K562 (cell line): ENCODE measurements at regions not wholly inside any gene's neighbourhood (a gene's known extent, or its start where the extent isn't known, plus 50 kb on each side); places are given as distances from the start of the nearest gene placed in this dataset.

ENCODE experiments used
- ATAC-seq: fragments of 200-7000 bp; cut with Tn5 transposase; 3 replicates; pipeline ENCODE4 v1.9.1; 2020; ENCODE audit warnings: moderate library complexity
- BruUV-seq: library from RNA; stranded (reverse); fragments of 400-500 nt; replicated peaks from 2 replicates; lab custom pipeline; 2021; lab: Mats Ljungman, UMichigan
- CTCF ChIA-PET: fragments of 300-600 bp; formaldehyde crosslinking; extraction: SDS; loops from one replicate; lab custom pipeline; 2021; ENCODE audit warnings: low intra/inter-chr PET ratio; lab: Yijun Ruan, JAX
- POLR2A ChIA-PET: fragments of 300-600, 350-650 bp; sonication (Branson Sonifier 250); formaldehyde crosslinking; extraction: SDS; loops from one replicate; lab custom pipeline; 2021; ENCODE audit warnings: antibody characterized with exemption, inconsistent platforms; lab: Yijun Ruan, JAX
- DNase-seq, 4 experiments: peaks; one replicate each; pipeline versions ENCODE4 v3.0.0 to v3.0.0-alpha.2; 2011 to 2018; ENCODE audit warnings: low spot score in 3 of 4, mixed read lengths in 3 of 4; ENCODE audit errors: extremely low read depth in 1 of 4
- FAIRE-seq: peaks from 2 replicates; lab custom pipeline; 2011; peaks lifted over from hg19 to GRCh38; lab: Jason Lieb, UNC
- H2AFZ ChIP-seq: 2 replicates; pipeline ENCODE4 v1.6.0; 2011; ENCODE audit warnings: low read depth, low read length, control low read depth, inconsistent platforms
- H3K27ac ChIP-seq: fragments of 200-600 bp; 3 replicates; pipeline ENCODE4 v1.8.0; 2011; ENCODE audit warnings: low read depth, mild to moderate bottlenecking, control low read depth, inconsistent platforms, low read length, moderate library complexity, mixed read lengths; ENCODE audit errors: extremely low read depth
- H3K27me3 ChIP-seq, 2 experiments: fragments of 300-600 bp in 1 of 2; 2 replicates in 1 of 2; 3 replicates in 1 of 2; pipeline versions ENCODE4 v1.6.0 to v1.8.0; 2011; ENCODE audit warnings: inconsistent platforms in 2 of 2, low read length in 2 of 2, mild to moderate bottlenecking in 1 of 2, mixed read lengths in 1 of 2, moderate library complexity in 1 of 2; ENCODE audit not compliant: control insufficient read depth in 2 of 2, insufficient read depth in 2 of 2
- H3K36me3 ChIP-seq: fragments of 300-600 bp; 3 replicates; pipeline ENCODE4 v1.8.0; 2011; ENCODE audit warnings: mild to moderate bottlenecking, low read length, inconsistent platforms; ENCODE audit not compliant: control insufficient read depth, insufficient read depth
- H3K4me1 ChIP-seq, 2 experiments: fragments of 200-600 bp in 1 of 2; replicated peaks in 1 of 2; 2 replicates in 1 of 2; 3 replicates in 1 of 2; pipeline versions ENCODE4 v1.5.1 to v1.8.0; 2011; ENCODE audit warnings: inconsistent platforms in 2 of 2, low read length in 2 of 2, mild to moderate bottlenecking in 1 of 2, mixed read lengths in 1 of 2, moderate library complexity in 1 of 2; ENCODE audit not compliant: control insufficient read depth in 2 of 2, insufficient read depth in 2 of 2
- H3K4me2 ChIP-seq: 2 replicates; pipeline ENCODE4 v1.6.1; 2011; ENCODE audit warnings: low read length, control low read depth, inconsistent platforms, mixed read lengths; ENCODE audit not compliant: insufficient read depth
- H3K4me3 ChIP-seq: fragments of 200-600 bp; sonication (generic), shearing (Covaris generic); 2 replicates; pipeline ENCODE4 v1.5.1; 2016; ENCODE audit warnings: control low read depth, inconsistent platforms
- H3K79me2 ChIP-seq: fragments of 200-600 bp; 3 replicates; pipeline ENCODE4 v1.8.0; 2011; ENCODE audit warnings: low read length, inconsistent platforms; ENCODE audit not compliant: control insufficient read depth, insufficient read depth
- H3K9ac ChIP-seq, 2 experiments: 2 replicates each; pipeline versions ENCODE4 v1.6.0 to v1.6.1; 2011; ENCODE audit warnings: low read depth in 2 of 2, low read length in 2 of 2, control low read depth in 1 of 2, inconsistent platforms in 1 of 2, mild to moderate bottlenecking in 1 of 2, mixed read lengths in 1 of 2; ENCODE audit not compliant: insufficient read depth in 1 of 2
- H3K9me1 ChIP-seq: one replicate; pipeline ENCODE4 v1.6.0; 2011; ENCODE audit warnings: inconsistent platforms, mild to moderate bottlenecking, low read length, moderate library complexity; ENCODE audit not compliant: control insufficient read depth, insufficient read depth
- H3K9me3 ChIP-seq: replicated peaks from 2 replicates; pipeline ENCODE4 v1.5.1; 2011; ENCODE audit warnings: low read depth, low read length, inconsistent platforms; ENCODE audit not compliant: control insufficient read depth, insufficient read depth
- H4K20me1 ChIP-seq: replicated peaks from 2 replicates; pipeline ENCODE4 v1.6.1; 2011; ENCODE audit warnings: low read length, inconsistent platforms, mixed read lengths; ENCODE audit not compliant: control insufficient read depth, insufficient read depth
- CHCHD3 ChIP-seq: fragments of 250-450 bp; sonication (Bioruptor Pico); IDR thresholded peaks from 2 replicates; pipeline ENCODE4 v2.1.2; 2022; ENCODE audit warnings: mild to moderate bottlenecking
- CXXC5 ChIP-seq: fragments of 250-450 bp; sonication (Bioruptor Pico); IDR thresholded peaks from 2 replicates; pipeline ENCODE4 v1.8.0; 2022; ENCODE audit warnings: inconsistent platforms, mild to moderate bottlenecking, moderate library complexity
- DACH1 ChIP-seq: fragments of 450-650 bp; IDR thresholded peaks from 2 replicates; pipeline ENCODE4 v1.6.1; 2018; ENCODE audit not compliant: partially characterized antibody
- GABPB1 ChIP-seq: sonication (generic); formaldehyde crosslinking; IDR thresholded peaks from 2 replicates; pipeline ENCODE4 v1.8.0; 2022; ENCODE audit warnings: mild to moderate bottlenecking, missing genetic modification reagents
- GATA2 ChIP-seq: sonication (generic); formaldehyde crosslinking; IDR thresholded peaks from 2 replicates; pipeline ENCODE4 v1.4.0; 2020; ENCODE audit warnings: mild to moderate bottlenecking, missing genetic modification reagents
- LEF1 ChIP-seq: fragments of 450-650 bp; IDR thresholded peaks from 2 replicates; pipeline ENCODE4 v1.6.1; 2016; ENCODE audit warnings: mild to moderate bottlenecking
- MTA1 ChIP-seq: fragments of 450-650 bp; IDR thresholded peaks from 2 replicates; pipeline ENCODE4 v1.6.1; 2017; ENCODE audit warnings: borderline replicate concordance
- STAG1 ChIP-seq: sonication (generic); formaldehyde crosslinking; IDR thresholded peaks from 2 replicates; pipeline ENCODE4 v1.5.0; 2020; ENCODE audit warnings: missing genetic modification reagents, borderline replicate concordance
- TEAD2 ChIP-seq: fragments of 450-650 bp; IDR thresholded peaks from 2 replicates; pipeline ENCODE4 v1.6.1; 2016; ENCODE audit warnings: missing genetic modification characterization, control low read depth, missing compliant biosample characterization
- UBTF ChIP-seq, 2 experiments: IDR thresholded peaks; 2 replicates each; pipeline ENCODE4 v1.6.1; 2012; ENCODE audit warnings: improper control_type of control experiment in 2 of 2, low read depth in 2 of 2, low read length in 2 of 2, borderline replicate concordance in 1 of 2
- ZNF57 ChIP-seq: fragments of 450-650 bp; formaldehyde crosslinking; IDR thresholded peaks from 2 replicates; pipeline ENCODE4 v1.4.0; 2020; ENCODE audit warnings: mild to moderate bottlenecking, moderate library complexity
- ZNF707 ChIP-seq: fragments of 250-450 bp; sonication (Bioruptor Pico); conservative IDR thresholded peaks from 2 replicates; pipeline ENCODE4 v1.8.0; 2022; ENCODE audit warnings: inconsistent platforms, mild to moderate bottlenecking, moderate library complexity
- WGBS: fragments of 100-300 bp; shearing (Covaris generic); methylation state at CpG from one replicate; pipeline ENCODE4 v1.1.6; 2016; ENCODE audit warnings: low coverage, mixed read lengths; ENCODE audit not compliant: insufficient coverage; ENCODE audit errors: missing lambda C conversion rate; 5-methylcytosine and 5-hydroxymethylcytosine counted together
- in situ Hi-C: fragments of 300-500 bp; cut with MboI; formaldehyde crosslinking; loops from 4 replicates; pipeline ENCODE4 v1.15.0; 2018; ENCODE audit warnings: inconsistent platforms, mixed read lengths
- intact Hi-C: fragments of 100-400 bp; cut with micrococcal nuclease; formaldehyde crosslinking; loops from 2 replicates; pipeline ENCODE4 v1.14.2; 2022
- TF ChIP-seq, protein P1 (sequence below): fragments of 450-650 bp; IDR thresholded peaks from 2 replicates; pipeline ENCODE4 v1.6.1; 2016; ENCODE audit warnings: low read depth, mild to moderate bottlenecking, moderate library complexity
- TF ChIP-seq, protein P2 (sequence below): fragments of 250-450 bp; sonication (Bioruptor Pico); IDR thresholded peaks from 2 replicates; pipeline ENCODE4 v1.5.0; 2020; ENCODE audit warnings: mild to moderate bottlenecking, borderline replicate concordance

- no peak for TF ChIP-seq STAG1 (CRISPR knock-in tag)
- TF ChIP-seq, protein P1, sequence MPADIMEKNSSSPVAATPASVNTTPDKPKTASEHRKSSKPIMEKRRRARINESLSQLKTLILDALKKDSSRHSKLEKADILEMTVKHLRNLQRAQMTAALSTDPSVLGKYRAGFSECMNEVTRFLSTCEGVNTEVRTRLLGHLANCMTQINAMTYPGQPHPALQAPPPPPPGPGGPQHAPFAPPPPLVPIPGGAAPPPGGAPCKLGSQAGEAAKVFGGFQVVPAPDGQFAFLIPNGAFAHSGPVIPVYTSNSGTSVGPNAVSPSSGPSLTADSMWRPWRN = no peak
Measured at GRCh38 chr2:194559523-194559922, 1097.5 kb upstream of the SLC39A10 start (continued).

GRCh38 chr2:194557993-194558392 lies 1099.0 kb upstream of the SLC39A10 start:
- POLR2A ChIA-PET = no interaction called here
- Histone ChIP-seq H3K4me1 (no peaks in the 10 kb centered on the region), H3K9me1 (no peaks in the 10 kb centered on the region), H3K27me3 (no peaks in the 10 kb centered on the region), H3K4me3 (no peak overlapping the region), H2AFZ (no peak overlapping the region), H4K20me1 (no peaks in the 10 kb centered on the region), H3K9me3 (no peaks in the 10 kb centered on the region), H3K27ac (no peak overlapping the region), H3K4me2 (no peak overlapping the region), H3K9ac (no peak overlapping the region), H3K36me3 (no peaks in the 10 kb centered on the region), H3K79me2 (no peaks in the 10 kb centered on the region)
- ATAC-seq = no peak
- BruUV-seq = no TSS peak
- TF ChIP-seq TEAD2 (no peak), CHCHD3 (CRISPR knock-in tag) (no peak), UBTF (IDR thresholded peaks at IDR 0.05; ENCODE audit: borderline replicate concordance in 1 of 2, low read depth in 2 of 2, low read length in 2 of 2) (no peak), ZNF57 (CRISPR knock-in tag) (no peak), LEF1 (no peak), GATA2 (CRISPR knock-in tag) (no peak), ZNF707 (no peak), CXXC5 (no peak), GABPB1 (no peak), DACH1 (no peak), MTA1 (no peak)
- TF ChIP-seq, protein P2, sequence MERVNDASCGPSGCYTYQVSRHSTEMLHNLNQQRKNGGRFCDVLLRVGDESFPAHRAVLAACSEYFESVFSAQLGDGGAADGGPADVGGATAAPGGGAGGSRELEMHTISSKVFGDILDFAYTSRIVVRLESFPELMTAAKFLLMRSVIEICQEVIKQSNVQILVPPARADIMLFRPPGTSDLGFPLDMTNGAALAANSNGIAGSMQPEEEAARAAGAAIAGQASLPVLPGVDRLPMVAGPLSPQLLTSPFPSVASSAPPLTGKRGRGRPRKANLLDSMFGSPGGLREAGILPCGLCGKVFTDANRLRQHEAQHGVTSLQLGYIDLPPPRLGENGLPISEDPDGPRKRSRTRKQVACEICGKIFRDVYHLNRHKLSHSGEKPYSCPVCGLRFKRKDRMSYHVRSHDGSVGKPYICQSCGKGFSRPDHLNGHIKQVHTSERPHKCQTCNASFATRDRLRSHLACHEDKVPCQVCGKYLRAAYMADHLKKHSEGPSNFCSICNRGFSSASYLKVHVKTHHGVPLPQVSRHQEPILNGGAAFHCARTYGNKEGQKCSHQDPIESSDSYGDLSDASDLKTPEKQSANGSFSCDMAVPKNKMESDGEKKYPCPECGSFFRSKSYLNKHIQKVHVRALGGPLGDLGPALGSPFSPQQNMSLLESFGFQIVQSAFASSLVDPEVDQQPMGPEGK (CRISPR knock-in tag) = no peak
- FAIRE-seq = no peak
- CTCF ChIA-PET = no interaction called here
- 0% methylated on average over 1 of the region's 1 CpG for WGBS
- DNase-seq = no peak
- intact Hi-C loops = no loop called here
- in situ Hi-C loops = no loop called here
